ENCODE measurements at regions not wholly inside any gene's neighbourhood (a gene's known extent, or its start where the extent isn't known, plus 50 kb on each side); places are given as distances from the start of the nearest gene placed in this dataset.

- Histone ChIP-seq H3K27ac (ENCODE audit: low read depth in 1 of 2, low read length in 1 of 2) (no peak overlapping the region), H3K4me3 (no peak overlapping the region), H3K9me3 (ENCODE audit: control insufficient read depth in 4 of 4, insufficient read depth in 3 of 4, low read length in 3 of 4) (peaks cover 0 to 2% (median 0%) of the 10 kb centered on the region in 4 donors), H3K4me1 (ENCODE audit: control insufficient read depth in 5 of 5, insufficient read depth in 5 of 5, low read length in 5 of 5) (no peaks in the 10 kb centered on the region), H3K9ac (ENCODE audit: insufficient read depth in 1 of 2, low read length in 2 of 2) (no peak overlapping the region), H3K36me3 (ENCODE audit: control insufficient read depth in 4 of 4, insufficient read depth in 4 of 4, low read length in 4 of 4) (no peaks in the 10 kb centered on the region), H3K27me3 (ENCODE audit: control insufficient read depth in 3 of 3, insufficient read depth in 3 of 3, low read length in 2 of 3) (no peaks in the 10 kb centered on the region)
- DNase-seq (no peak), ATAC-seq (ENCODE audit: insufficient read depth, low FRiP score) (no peak)
- TF ChIP-seq CTCF (IDR thresholded peaks at IDR 0.05; ENCODE audit: control extremely low read depth, extremely low read depth) = no peak
- 81 to 87% methylated on average over 3 of the region's 3 CpGs for WGBS, 2 donors
Observed at GRCh38 chr5:158155811-158156505, 297.0 kb upstream of the CLINT1 start.

GRCh38 chr5:158155067-158155466 lies 296.1 kb upstream of the CLINT1 start:
- WGBS, 2 donors = 84 to 89% methylated on average over 4 of the region's 4 CpGs
- no peak overlapping the region for H3K4me3 ChIP-seq

GRCh38 chr5:158154226-158155005 lies 295.5 kb upstream of the CLINT1 start:
- Histone ChIP-seq H3K4me1 (ENCODE audit: control insufficient read depth in 5 of 5, insufficient read depth in 5 of 5, low read length in 5 of 5) (no peaks in the 10 kb centered on the region), H3K9ac (ENCODE audit: insufficient read depth in 1 of 2, low read length in 2 of 2) (no peak overlapping the region), H3K27ac (ENCODE audit: low read depth in 1 of 2, low read length in 1 of 2) (no peak overlapping the region), H3K27me3 (ENCODE audit: control insufficient read depth in 3 of 3, insufficient read depth in 3 of 3, low read length in 2 of 3) (no peaks in the 10 kb centered on the region), H3K36me3 (ENCODE audit: control insufficient read depth in 4 of 4, insufficient read depth in 4 of 4, low read length in 4 of 4) (no peaks in the 10 kb centered on the region), H3K4me3 (no peak overlapping the region), H3K9me3 (ENCODE audit: control insufficient read depth in 4 of 4, insufficient read depth in 3 of 4, low read length in 3 of 4) (peaks cover 0 to 2% (median 0%) of the 10 kb centered on the region in 4 donors)
- DNase-seq (no peak), ATAC-seq (ENCODE audit: insufficient read depth, low FRiP score) (no peak)
- 89 to 94% methylated on average over 3 of the region's 3 CpGs for WGBS, 2 donors
- TF ChIP-seq CTCF (IDR thresholded peaks at IDR 0.05; ENCODE audit: control extremely low read depth, extremely low read depth) = no peak

More at GRCh38 chr5:158155067-158155466, 296.1 kb upstream of the CLINT1 start:
- no peaks in the 10 kb centered on the region for H3K27me3 ChIP-seq (ENCODE audit: control insufficient read depth in 3 of 3, insufficient read depth in 3 of 3, low read length in 2 of 3)
- no peak overlapping the region for H3K9ac ChIP-seq (ENCODE audit: insufficient read depth in 1 of 2, low read length in 2 of 2)
- ATAC-seq (ENCODE audit: insufficient read depth, low FRiP score) = no peak
- TF ChIP-seq CTCF (IDR thresholded peaks at IDR 0.05; ENCODE audit: control extremely low read depth, extremely low read depth) = no peak
- no peaks in the 10 kb centered on the region for H3K4me1 ChIP-seq (ENCODE audit: control insufficient read depth in 5 of 5, insufficient read depth in 5 of 5, low read length in 5 of 5)
- DNase-seq = no peak
- H3K27ac ChIP-seq (ENCODE audit: low read depth in 1 of 2, low read length in 1 of 2) = no peak overlapping the region
- H3K9me3 ChIP-seq (ENCODE audit: control insufficient read depth in 4 of 4, insufficient read depth in 3 of 4, low read length in 3 of 4) = peaks cover 0 to 2% (median 0%) of the 10 kb centered on the region in 4 donors
- H3K36me3 ChIP-seq (ENCODE audit: control insufficient read depth in 4 of 4, insufficient read depth in 4 of 4, low read length in 4 of 4) = no peaks in the 10 kb centered on the region

Measured in lung (tissue), 11 donors.